H1 (cell line): ENCODE measurements at regions not wholly inside any gene's neighbourhood (a gene's known extent, or its start where the extent isn't known, plus 50 kb on each side); places are given as distances from the start of the nearest gene placed in this dataset.

Source experiments
- CTCF ChIA-PET: fragments of 300-600 bp; sonication (Branson Sonifier 250); formaldehyde crosslinking; loops from one replicate; lab custom pipeline; 2021; ENCODE audit not compliant: partially characterized antibody; lab: Charles Lee
- POLR2A ChIA-PET: fragments of 300-600 bp; sonication (Branson Sonifier 250); formaldehyde crosslinking; loops from one replicate; lab custom pipeline; 2021; ENCODE audit warnings: inconsistent platforms; ENCODE audit not compliant: partially characterized antibody; lab: Charles Lee
- DNase-seq, 2 experiments: peaks; one replicate each; pipeline versions ENCODE4 v3.0.0 to v3.0.0-alpha.2; 2010 to 2022; ENCODE audit warnings: low spot score in 2 of 2, low read depth in 1 of 2, mixed read lengths in 1 of 2
- FAIRE-seq: peaks from 2 replicates; lab custom pipeline; 2011; peaks lifted over from hg19 to GRCh38; lab: Jason Lieb, UNC
- H2AFZ ChIP-seq: 2 replicates; pipeline ENCODE4 v1.8.1; 2012; ENCODE audit warnings: low read length, inconsistent platforms
- H2AK5ac ChIP-seq: 2 replicates; pipeline ENCODE4 v1.6.1; 2013; ENCODE audit warnings: low read depth, low read length
- H2BK120ac ChIP-seq: replicated peaks from 2 replicates; pipeline ENCODE3; 2013; ENCODE audit warnings: low read depth, low read length, inconsistent platforms
- H2BK12ac ChIP-seq: 2 replicates; pipeline ENCODE4 v1.6.1; 2013; ENCODE audit warnings: low read depth, low read length
- H2BK15ac ChIP-seq: 2 replicates; pipeline ENCODE4 v1.6.1; 2013; ENCODE audit warnings: low read length
- H2BK20ac ChIP-seq: 2 replicates; pipeline ENCODE4 v1.6.1; 2013; ENCODE audit warnings: low read length
- H2BK5ac ChIP-seq: 2 replicates; pipeline ENCODE4 v1.6.1; 2013; ENCODE audit warnings: low read depth, low read length
- H3K14ac ChIP-seq: 2 replicates; pipeline ENCODE4 v1.6.1; 2013; ENCODE audit warnings: inconsistent platforms; ENCODE audit not compliant: insufficient read length
- H3K18ac ChIP-seq: 2 replicates; pipeline ENCODE4 v1.6.1; 2013; ENCODE audit warnings: low read length; ENCODE audit errors: extremely low read depth
- H3K23ac ChIP-seq: 2 replicates; pipeline ENCODE4 v1.6.1; 2013; ENCODE audit warnings: inconsistent platforms; ENCODE audit not compliant: insufficient read length
- H3K23me2 ChIP-seq: 2 replicates; pipeline ENCODE4 v1.6.1; 2013; ENCODE audit warnings: low read depth, low read length
- H3K27ac ChIP-seq: 2 replicates; pipeline ENCODE4 v1.6.1; 2011; ENCODE audit warnings: low read depth, low read length, inconsistent platforms
- H3K27me3 ChIP-seq, 4 experiments: replicated peaks in 1 of 4; 1 replicate in 1 of 4; 2 replicates in 3 of 4; pipeline versions ENCODE4 v1.6.1 to v1.8.1; 2011 to 2013; ENCODE audit warnings: low read length in 3 of 4, mild to moderate bottlenecking in 3 of 4, inconsistent platforms in 2 of 4, mixed read lengths in 2 of 4, moderate library complexity in 1 of 4; ENCODE audit not compliant: control insufficient read depth in 3 of 4, insufficient read depth in 3 of 4; ENCODE audit errors: extremely low read depth in 1 of 4
- H3K36me3 ChIP-seq, 4 experiments: 2 replicates each; pipeline versions ENCODE4 v1.6.1 to v1.8.1; 2011 to 2013; ENCODE audit warnings: mild to moderate bottlenecking in 4 of 4, low read length in 3 of 4, moderate library complexity in 2 of 4, control low read depth in 1 of 4, inconsistent platforms in 1 of 4; ENCODE audit not compliant: insufficient read depth in 4 of 4, control insufficient read depth in 2 of 4
- H3K4ac ChIP-seq: replicated peaks from 2 replicates; pipeline ENCODE3; 2013; ENCODE audit warnings: low read length, low read depth, mixed read lengths, inconsistent platforms; ENCODE audit not compliant: insufficient read length
- H3K4me1 ChIP-seq, 4 experiments: replicated peaks in 1 of 4; 1 replicate in 1 of 4; 2 replicates in 3 of 4; pipeline versions ENCODE4 v1.6.1 to v1.8.1; 2011 to 2013; ENCODE audit warnings: low read length in 3 of 4, inconsistent platforms in 2 of 4, mixed read lengths in 1 of 4; ENCODE audit not compliant: insufficient read depth in 4 of 4, control insufficient read depth in 3 of 4
- H3K4me2 ChIP-seq, 2 experiments: 2 replicates each; pipeline versions ENCODE4 v1.6.1 to v1.8.1; 2011 to 2013; ENCODE audit warnings: low read depth in 2 of 2, low read length in 2 of 2, control low read depth in 1 of 2, inconsistent platforms in 1 of 2, mild to moderate bottlenecking in 1 of 2; ENCODE audit not compliant: insufficient read depth in 1 of 2
- H3K4me3 ChIP-seq, 4 experiments: fragments of 200-600, 300-600 bp in 1 of 4; sonication (generic), shearing (Covaris generic), sonication (Bioruptor Twin) in 1 of 4; 2 replicates each; pipeline versions ENCODE4 v1.5.1 to v1.8.1; 2011 to 2016; ENCODE audit warnings: low read length in 4 of 4, low read depth in 3 of 4, control low read depth in 2 of 4, inconsistent platforms in 2 of 4, mild to moderate bottlenecking in 2 of 4, mixed read lengths in 1 of 4, moderate library complexity in 1 of 4; ENCODE audit not compliant: insufficient read depth in 2 of 4; ENCODE audit errors: extremely low read depth in 1 of 4
- H3K56ac ChIP-seq: replicated peaks from 2 replicates; pipeline ENCODE3; 2013; ENCODE audit warnings: low read depth, mild to moderate bottlenecking, mixed read lengths, low read length, inconsistent platforms; ENCODE audit not compliant: insufficient read length
- H3K79me1 ChIP-seq: 2 replicates; pipeline ENCODE4 v1.6.1; 2013; ENCODE audit warnings: low read depth, low read length, control low read depth
- H3K79me2 ChIP-seq, 2 experiments: 2 replicates each; pipeline versions ENCODE4 v1.6.1 to v1.8.1; 2012 to 2013; ENCODE audit warnings: low read length in 2 of 2, mild to moderate bottlenecking in 2 of 2, inconsistent platforms in 1 of 2; ENCODE audit not compliant: insufficient read depth in 2 of 2, control insufficient read depth in 1 of 2
- H3K9ac ChIP-seq, 4 experiments: replicated peaks in 1 of 4; 1 replicate in 1 of 4; 2 replicates in 3 of 4; pipeline versions ENCODE4 v1.6.1 to v1.8.1; 2011 to 2013; ENCODE audit warnings: low read depth in 3 of 4, low read length in 3 of 4, control low read depth in 2 of 4, mild to moderate bottlenecking in 2 of 4, moderate library complexity in 2 of 4, inconsistent platforms in 1 of 4; ENCODE audit errors: extremely low read depth in 1 of 4
- H3K9me3 ChIP-seq, 2 experiments: 2 replicates each; pipeline versions ENCODE4 v1.6.1 to v1.8.1; 2012 to 2013; ENCODE audit warnings: mild to moderate bottlenecking in 2 of 2, moderate library complexity in 2 of 2, control low read depth in 1 of 2, inconsistent platforms in 1 of 2, low read depth in 1 of 2, low read length in 1 of 2, mixed read lengths in 1 of 2; ENCODE audit not compliant: insufficient read depth in 2 of 2
- H4K20me1 ChIP-seq, 2 experiments: replicated peaks in 1 of 2; 2 replicates each; pipeline versions ENCODE3 to v1.8.1; 2011 to 2013; ENCODE audit warnings: inconsistent platforms in 2 of 2, low read length in 2 of 2, mild to moderate bottlenecking in 1 of 2; ENCODE audit not compliant: insufficient read depth in 2 of 2, control insufficient read depth in 1 of 2
- H4K5ac ChIP-seq: 2 replicates; pipeline ENCODE4 v1.6.1; 2013; ENCODE audit warnings: low read length, low read depth, mixed read lengths, inconsistent platforms; ENCODE audit not compliant: insufficient read length
- H4K8ac ChIP-seq: 2 replicates; pipeline ENCODE4 v1.8.0; 2013; ENCODE audit warnings: mild to moderate bottlenecking, moderate library complexity, low read length, inconsistent platforms; ENCODE audit not compliant: insufficient read depth; ENCODE audit errors: extremely low read depth
- H4K91ac ChIP-seq: replicated peaks from 2 replicates; pipeline ENCODE3; 2013; ENCODE audit warnings: low read length, mixed read lengths, inconsistent platforms; ENCODE audit not compliant: insufficient read length
- CTBP2 ChIP-seq: IDR thresholded peaks from 2 replicates; pipeline ENCODE4 v1.7.0; 2011; ENCODE audit warnings: borderline replicate concordance, mild to moderate bottlenecking, moderate library complexity, mixed read lengths, low read length; ENCODE audit not compliant: insufficient read depth, insufficient read length
- KDM4A ChIP-seq: IDR thresholded peaks from one replicate; pipeline ENCODE4 v1.7.1; 2012; ENCODE audit warnings: low read depth, mild to moderate bottlenecking, moderate library complexity, low read length, inconsistent platforms; ENCODE audit not compliant: severe bottlenecking
- MAFK ChIP-seq: IDR thresholded peaks from 2 replicates; pipeline ENCODE4 v1.6.1; 2012; ENCODE audit warnings: low read depth, mild to moderate bottlenecking, improper control_type of control experiment, low read length
- POLR2A ChIP-seq, 2 experiments: IDR thresholded peaks; 1 replicate in 1 of 2; 2 replicates in 1 of 2; pipeline ENCODE4 v1.6.1; 2011; ENCODE audit warnings: low read depth in 2 of 2, low read length in 2 of 2, mild to moderate bottlenecking in 2 of 2; ENCODE audit errors: control extremely low read depth in 1 of 2
- POLR2AphosphoS5 ChIP-seq: IDR thresholded peaks from 2 replicates; pipeline ENCODE4 v1.6.1; 2011; ENCODE audit warnings: low read depth, low read length
- RBBP5 ChIP-seq: IDR thresholded peaks from 2 replicates; pipeline ENCODE4 v1.7.1; 2012; ENCODE audit warnings: low read depth, mild to moderate bottlenecking, inconsistent platforms, low read length, moderate library complexity, borderline replicate concordance
- SIX5 ChIP-seq: IDR thresholded peaks from 2 replicates; pipeline ENCODE4 v1.6.1; 2011; ENCODE audit warnings: mild to moderate bottlenecking, low read depth, low read length
- TAF7 ChIP-seq: optimal IDR thresholded peaks from 2 replicates; pipeline ENCODE3; 2011; ENCODE audit warnings: low read depth, mild to moderate bottlenecking, inconsistent platforms, low read length, moderate library complexity, borderline replicate concordance
- ZNF274 ChIP-seq: IDR thresholded peaks from 2 replicates; pipeline ENCODE4 v1.7.0; 2012; ENCODE audit warnings: low read length, borderline replicate concordance; ENCODE audit errors: extremely low read depth
- WGBS, 2 experiments: shearing (Covaris generic) in 1 of 2; methylation state at CpG; one replicate each; pipeline versions ENCODE4 v1.1.6 to v1.1.7; 2013 to 2015; ENCODE audit warnings: low lambda C conversion rate in 2 of 2, mixed read lengths in 2 of 2, inconsistent platforms in 1 of 2, low coverage in 1 of 2, missing lambda C conversion rate in 1 of 2; ENCODE audit not compliant: insufficient replicate concordance in 2 of 2, insufficient coverage in 1 of 2, insufficient read length in 1 of 2; ENCODE audit errors: extremely low coverage in 1 of 2, missing lambda C conversion rate in 1 of 2; 5-methylcytosine and 5-hydroxymethylcytosine counted together
- TF ChIP-seq, protein P1 (sequence below): IDR thresholded peaks from 2 replicates; pipeline ENCODE4 v1.6.1; 2012; ENCODE audit warnings: inconsistent platforms

DNA sequence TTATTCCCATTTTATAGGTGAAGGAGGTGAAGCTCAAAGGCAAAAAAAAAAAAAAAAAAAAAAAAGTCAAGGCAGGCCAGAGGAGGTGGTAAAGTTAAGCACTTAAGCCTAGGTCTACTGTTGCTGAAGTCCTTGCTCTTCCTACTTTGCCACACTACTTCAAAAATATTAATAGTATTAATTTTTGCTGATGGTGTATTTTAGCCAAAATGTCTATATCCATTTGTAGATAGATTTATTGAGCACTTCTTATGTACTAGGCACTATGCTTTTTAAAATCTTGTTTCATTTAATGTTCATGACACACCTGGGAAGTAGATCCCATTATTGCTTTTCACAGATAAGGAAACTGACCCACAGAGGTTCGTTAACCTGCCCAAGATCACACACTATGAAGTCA, 247.1 kb upstream of the P2RY1 start:
- FAIRE-seq (no peak), DNase-seq (no peak)
- H3K18ac ChIP-seq, result no peak overlapping the region
- no peak overlapping the region for H4K5ac ChIP-seq
- no peak overlapping the region for H2BK120ac ChIP-seq
- H3K4ac ChIP-seq, result no peak overlapping the region
- H4K91ac ChIP-seq, result no peak overlapping the region
- H4K8ac ChIP-seq, result no peak overlapping the region
- no peaks in the 10 kb centered on the region for H3K79me2 ChIP-seq
- no peak overlapping the region for H2AK5ac ChIP-seq
- no peak overlapping the region for H3K56ac ChIP-seq
- no peaks in the 10 kb centered on the region for H3K4me1 ChIP-seq
- WGBS, 2 experiments, result 95% methylated on average over 1 of the region's 1 CpG; no CpG with 5 or more reads in 1 of the 2 experiments
- H3K79me1 ChIP-seq, result no peaks in the 10 kb centered on the region
- no peaks in the 10 kb centered on the region for H3K36me3 ChIP-seq
- TF ChIP-seq CTBP2 (no peak), MAFK (no peak), RBBP5 (no peak), POLR2AphosphoS5 (no peak), POLR2A (IDR thresholded peaks at IDR 0.05; ENCODE audit: control extremely low read depth in 1 of 2, low read depth in 2 of 2, low read length in 2 of 2) (no peak), KDM4A (no peak), TAF7 (no peak), SIX5 (no peak), ZNF274 (no peak)
- TF ChIP-seq, protein P1, sequence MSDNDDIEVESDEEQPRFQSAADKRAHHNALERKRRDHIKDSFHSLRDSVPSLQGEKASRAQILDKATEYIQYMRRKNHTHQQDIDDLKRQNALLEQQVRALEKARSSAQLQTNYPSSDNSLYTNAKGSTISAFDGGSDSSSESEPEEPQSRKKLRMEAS, result no peak
- no peak overlapping the region for H2BK12ac ChIP-seq
- H2BK15ac ChIP-seq, result no peak overlapping the region
- no peaks in the 10 kb centered on the region for H4K20me1 ChIP-seq
- ChIA-PET CTCF (no interaction called here), POLR2A (no interaction called here)
- H2BK20ac ChIP-seq, result no peak overlapping the region
- H3K9me3 ChIP-seq, result no peaks in the 10 kb centered on the region
- no peak overlapping the region for H3K9ac ChIP-seq
- no peak overlapping the region for H2AFZ ChIP-seq
- H3K4me2 ChIP-seq, result no peak overlapping the region
- no peak overlapping the region for H3K14ac ChIP-seq
- no peak overlapping the region for H3K27ac ChIP-seq
- no peaks in the 10 kb centered on the region; a peak in 1 of 7 replicates for H3K27me3 ChIP-seq
- no peak overlapping the region for H3K23ac ChIP-seq
- no peak overlapping the region for H2BK5ac ChIP-seq
- no peaks in the 10 kb centered on the region for H3K23me2 ChIP-seq
- H3K4me3 ChIP-seq, result no peak overlapping the region
